Transverse colon (tissue), 4 donors: ENCODE measurements at regions not wholly inside any gene's neighbourhood (a gene's known extent, or its start where the extent isn't known, plus 50 kb on each side); places are given as distances from the start of the nearest gene placed in this dataset.

ENCODE experiments used
- CTCF ChIP-seq, 5 experiments: fragments of 200-600 bp in 3 of 5; fragments of 450-650 bp in 2 of 5; sonication (generic) in 3 of 5; IDR thresholded peaks; 1 replicate in 2 of 5; 2 replicates in 3 of 5; pipeline ENCODE4 v1.5.1; 2016 to 2017; ENCODE audit warnings: antibody characterized with exemption in 5 of 5, inconsistent platforms in 3 of 5, mild to moderate bottlenecking in 2 of 5, moderate library complexity in 1 of 5
- EP300 ChIP-seq: sonication (generic); formaldehyde crosslinking; IDR thresholded peaks from one replicate; pipeline ENCODE4 v1.6.1; 2017; ENCODE audit warnings: antibody characterized with exemption, low read depth
- POLR2A ChIP-seq: fragments of 450-650 bp; IDR thresholded peaks from one replicate; pipeline ENCODE4 v1.6.1; 2016; ENCODE audit warnings: antibody characterized with exemption, mild to moderate bottlenecking, moderate library complexity
- POLR2AphosphoS5 ChIP-seq, 3 donors: sonication (generic); formaldehyde crosslinking; IDR thresholded peaks; one replicate each; pipeline ENCODE4 v1.6.1; 2016; ENCODE audit warnings: antibody characterized with exemption in 3 of 3

DNA sequence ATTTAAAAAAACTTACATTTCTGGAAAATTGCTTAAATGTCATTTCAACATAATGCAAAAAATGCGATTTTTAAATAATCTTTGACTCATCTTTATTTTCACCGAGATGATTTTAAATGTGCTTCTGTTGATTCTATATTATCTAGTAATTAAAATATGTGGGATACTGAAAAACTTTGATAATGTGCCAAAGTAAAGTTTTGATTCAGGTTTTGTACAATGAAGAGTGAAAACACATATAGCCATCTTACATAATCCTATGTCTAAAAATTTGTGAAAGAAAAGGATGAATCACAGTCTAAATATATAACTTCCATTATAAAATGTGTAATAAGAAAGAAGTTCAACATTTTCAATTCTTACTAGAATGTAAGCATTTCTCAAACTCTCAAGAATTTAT, 204.3 kb upstream of the ZC3H15 start:
- TF ChIP-seq POLR2A (no peak), POLR2AphosphoS5 (IDR thresholded peaks at IDR 0.05) (no peak), CTCF (IDR thresholded peaks at IDR 0.05) (no peak), EP300 (no peak)
